ENCODE measurements at regions not wholly inside any gene's neighbourhood (a gene's known extent, or its start where the extent isn't known, plus 50 kb on each side); places are given as distances from the start of the nearest gene placed in this dataset.
A peak's percentile ranks its signal among the peaks of the same experiment; 100 is the strongest.
"Not testable (repeated sequence)": the region's sequence is repeated elsewhere in the genome, so short reads cannot be mapped to it uniquely, and the experiment has no call there.

GRCh38 chr2:220744861-220745260, 827.2 kb downstream of the EPHA4 start:
- no peak for DNase-seq

GRCh38 chr2:220745682-220746081, 826.4 kb downstream of the EPHA4 start:
- DNase-seq = no peak

- DNase-seq = no peak
Observed at GRCh38 chr2:220747736-220748135, 824.4 kb downstream of the EPHA4 start.

DNA sequence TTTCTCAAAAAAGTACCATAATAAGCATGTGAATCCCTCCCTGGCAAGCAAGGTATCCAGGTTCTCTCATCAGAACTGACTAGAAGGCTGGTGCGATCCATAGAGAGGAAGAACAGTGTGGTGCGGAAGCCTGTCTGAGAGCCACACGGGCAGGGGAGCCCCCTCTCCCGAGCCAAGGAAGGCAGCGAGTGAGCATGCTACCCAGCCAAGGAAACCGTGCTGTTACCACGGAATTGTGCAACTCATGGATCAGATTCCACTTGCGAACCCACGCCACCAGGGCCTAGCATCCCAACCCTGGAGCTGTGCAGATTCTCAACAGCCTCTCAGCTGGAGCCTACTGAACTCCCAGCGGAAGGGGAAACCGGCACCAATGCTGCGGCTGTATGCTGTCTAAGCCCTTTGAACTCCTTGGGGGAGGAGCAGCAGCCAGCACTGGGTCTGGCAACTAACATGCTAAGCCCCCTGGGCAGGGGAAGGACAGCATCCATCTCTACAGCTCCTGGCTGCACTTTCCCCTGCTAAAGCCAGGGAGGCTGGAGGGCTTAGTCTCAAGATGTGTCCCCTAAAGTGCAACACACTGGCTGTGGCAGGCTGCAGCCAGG, 823.1 kb downstream of the EPHA4 start:
- DNase-seq = no peak

GRCh38 chr2:220753486-220753885, 818.6 kb downstream of the EPHA4 start:
- DNase-seq = no peak

- DNase-seq = no peak
Observed at GRCh38 chr2:220756653-220757052, 815.5 kb downstream of the EPHA4 start.

DNA sequence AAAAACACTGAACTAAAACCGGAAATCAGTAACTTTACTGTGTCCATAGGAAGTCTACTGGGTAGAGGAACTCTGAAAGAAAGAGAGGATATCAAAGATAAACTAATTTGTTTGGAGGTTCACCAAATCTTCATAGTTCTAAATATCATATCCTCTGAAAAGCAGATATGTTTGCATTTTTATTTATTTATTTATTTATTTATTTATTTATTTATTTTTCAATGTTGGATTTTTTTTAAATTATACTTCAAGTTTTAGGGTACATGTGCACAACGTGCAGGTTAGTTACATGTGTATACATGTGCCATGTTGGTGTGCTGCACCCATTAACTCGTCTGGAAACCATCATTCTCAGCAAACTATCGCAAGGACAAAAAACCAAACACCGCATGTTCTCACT, 813.7 kb downstream of the EPHA4 start:
- DNase-seq = not testable (repeated sequence)

GRCh38 chr2:220764171-220764570, 807.9 kb downstream of the EPHA4 start:
- no peak for DNase-seq

DNA sequence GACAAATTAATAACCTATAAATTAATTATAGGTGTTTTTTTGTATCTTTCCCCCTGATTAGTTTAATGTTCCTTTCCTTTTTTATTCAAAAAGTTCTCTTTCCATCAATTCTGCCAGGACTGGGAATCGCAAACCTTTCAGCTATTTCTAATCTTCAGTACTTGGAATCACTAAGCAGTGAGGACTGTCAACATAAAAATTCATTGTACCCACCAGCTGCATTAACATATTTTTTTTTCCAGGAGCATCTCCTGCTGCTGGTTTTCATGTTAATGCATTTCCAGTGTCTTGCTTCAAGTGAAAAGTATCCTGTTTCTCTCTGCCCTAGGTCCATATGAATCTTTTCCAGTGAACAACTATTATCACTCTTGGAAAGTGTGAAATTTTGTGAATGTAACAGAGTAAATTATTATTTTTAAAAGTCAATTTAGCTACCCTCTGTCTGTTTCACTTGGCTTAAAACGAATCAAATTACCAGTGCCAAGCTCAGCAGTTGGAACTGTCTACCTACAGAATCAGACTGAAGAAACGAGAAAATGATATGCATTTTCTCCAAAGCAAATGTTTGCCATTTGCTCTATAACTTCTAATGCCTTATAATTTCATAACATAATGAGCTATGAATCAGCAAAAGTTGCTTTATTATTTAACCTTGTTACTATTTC, 804.4 kb downstream of the EPHA4 start:
- no peak for DNase-seq

DNA sequence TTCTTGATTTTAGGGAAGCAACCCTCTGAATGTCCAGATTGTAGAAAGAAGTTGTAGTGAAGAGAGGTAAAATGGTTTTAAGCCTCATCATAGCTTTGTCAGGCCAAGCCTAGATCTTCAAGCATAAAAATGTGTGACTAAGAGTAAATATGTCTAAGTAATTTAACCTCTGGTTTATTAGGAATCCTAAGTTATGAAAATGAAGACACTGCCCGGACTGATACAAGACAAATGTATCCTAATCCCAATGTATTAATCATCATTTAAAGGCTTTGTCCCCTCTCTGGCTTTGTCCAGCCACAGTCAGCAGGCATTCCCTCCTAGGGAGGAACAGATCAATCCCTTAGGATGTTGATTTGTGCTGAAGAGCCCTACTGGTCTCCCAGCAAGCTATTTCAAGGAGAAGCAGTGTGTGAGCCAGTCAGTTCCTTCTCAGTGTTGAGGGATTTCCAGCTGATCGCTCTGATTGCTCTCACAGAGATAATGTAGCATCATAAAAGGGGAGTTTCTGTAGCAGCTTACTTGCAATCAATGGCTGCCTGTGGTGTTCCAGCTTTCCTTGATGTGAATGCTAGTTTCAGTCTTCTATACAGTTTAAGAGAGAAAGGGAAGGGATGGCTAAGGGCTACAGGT, 796.1 kb downstream of the EPHA4 start:
- DNase-seq = no peak

GRCh38 chr2:220779076-220779475, 793.0 kb downstream of the EPHA4 start:
- DNase-seq = not testable (repeated sequence)

- DNase-seq = no peak
Observed at GRCh38 chr2:220779511-220779910, 792.6 kb downstream of the EPHA4 start.

GRCh38 chr2:220779931-220780330, 792.2 kb downstream of the EPHA4 start:
- DNase-seq = peak in 2 of 58 donors; percentile 1 to 39

DNA sequence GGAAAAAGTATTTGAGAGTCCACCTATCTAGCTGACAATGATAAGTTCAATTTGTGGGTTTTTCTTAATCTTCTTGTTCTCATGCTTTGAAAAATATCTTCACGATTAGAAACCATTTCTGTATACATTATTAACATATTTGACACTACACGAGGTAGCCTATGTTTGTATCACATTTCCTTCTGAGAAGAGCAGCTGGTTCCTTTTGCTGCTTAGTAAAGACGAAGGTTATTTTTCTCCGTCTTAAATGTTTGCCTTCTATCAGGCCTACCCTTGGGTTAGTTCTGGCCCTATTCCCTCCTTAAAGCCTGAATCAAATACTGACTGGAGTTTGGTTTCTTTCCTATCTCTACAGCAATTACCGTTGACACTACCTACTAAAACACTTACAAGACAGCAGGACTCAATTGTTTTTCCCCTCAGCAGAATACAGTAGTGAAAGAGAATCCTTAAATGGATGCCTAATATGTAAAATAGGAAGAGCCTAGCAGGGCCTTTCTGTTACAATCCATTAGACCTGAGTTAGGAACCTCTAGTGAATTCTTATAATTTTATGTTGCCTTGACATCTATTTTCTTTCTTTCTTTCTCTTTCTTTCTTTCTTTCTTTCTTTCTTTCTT, 790.4 kb downstream of the EPHA4 start:
- no peak for DNase-seq

- DNase-seq = no peak
Observed at GRCh38 chr2:220782609-220783113, 789.4 kb downstream of the EPHA4 start.

- no peak for DNase-seq
Observed at GRCh38 chr2:220783671-220784070, 788.4 kb downstream of the EPHA4 start.

- no peak for DNase-seq
Observed at GRCh38 chr2:220785178-220785577, 786.9 kb downstream of the EPHA4 start.

DNA sequence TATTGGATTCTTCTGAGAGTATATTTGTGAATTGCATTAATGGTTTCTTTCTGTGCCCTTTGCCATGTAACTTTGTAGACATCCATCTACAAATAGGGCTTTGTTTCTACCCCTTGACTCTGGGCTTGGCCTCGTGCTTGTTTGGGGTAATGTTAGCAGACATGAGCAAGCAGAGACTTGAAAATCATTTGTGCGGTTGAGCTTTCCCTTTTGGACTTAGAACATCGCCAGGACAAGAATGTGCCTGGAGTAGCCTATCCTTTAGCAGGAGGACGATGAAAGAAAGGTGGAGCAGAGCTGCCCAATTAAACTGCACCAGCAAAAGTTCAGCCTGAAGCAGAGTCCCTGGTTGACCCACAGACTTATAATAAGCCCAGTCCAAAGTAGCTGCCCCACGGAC, 785.9 kb downstream of the EPHA4 start:
- DNase-seq = no peak

GRCh38 chr2:220787251-220787650, 784.9 kb downstream of the EPHA4 start:
- no peak for DNase-seq

- no peak for DNase-seq
Observed at GRCh38 chr2:220789961-220790360, 782.1 kb downstream of the EPHA4 start.

- DNase-seq = no peak
Observed at GRCh38 chr2:220795705-220796104, 776.4 kb downstream of the EPHA4 start.

DNA sequence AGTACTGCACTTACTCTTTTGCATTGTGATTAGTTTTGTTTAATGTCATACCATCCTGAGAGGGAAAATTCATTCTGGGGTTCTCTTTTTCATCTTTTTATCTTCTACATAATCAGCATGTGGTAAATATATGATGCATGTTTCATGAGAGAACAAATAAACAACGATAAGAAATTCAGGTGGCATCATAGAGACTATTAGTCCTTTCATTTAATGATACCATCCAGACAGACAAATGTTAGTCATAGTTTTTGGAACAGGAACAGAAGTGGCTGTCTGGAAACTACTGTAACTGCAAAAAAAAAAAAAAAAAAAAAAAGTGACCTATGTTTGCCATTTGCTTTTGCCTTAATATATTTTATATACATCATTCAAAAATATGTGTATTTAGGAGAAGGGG, 761.0 kb downstream of the EPHA4 start:
- DNase-seq = no peak
